Activated naive CD8-positive, alpha-beta T cell treated with anti-CD3 and anti-CD28 coated beads, Interleukin-2, amount 10 ng/mL, durations not matched to agents 7 days and 5 days (primary cell): ENCODE measurements at regions not wholly inside any gene's neighbourhood (a gene's known extent, or its start where the extent isn't known, plus 50 kb on each side); places are given as distances from the start of the nearest gene placed in this dataset.
"Not testable (repeated sequence)": the region's sequence is repeated elsewhere in the genome, so short reads cannot be mapped to it uniquely, and the experiment has no call there.

Experiments used
- ATAC-seq: fragments of 150-1000 bp; cut with Tn5 transposase; one replicate; pipeline ENCODE4 v1.10.0; 2021; ENCODE audit warnings: low read depth, moderate library complexity
- POLR2A ChIA-PET: fragments of 350-600 bp; sonication (Branson Sonifier 250); formaldehyde crosslinking; loops from one replicate; lab custom pipeline; 2021; ENCODE audit warnings: antibody characterized with exemption; lab: Charles Lee
- DNase-seq: peaks from one replicate; pipeline ENCODE4 v3.0.0; 2021
- H3K27ac Mint-ChIP-seq: one replicate; pipeline ENCODE4 v1.8.0; 2022; ENCODE audit warnings: mild to moderate bottlenecking, mixed read lengths
- H3K27me3 Mint-ChIP-seq: one replicate; pipeline ENCODE4 v1.8.0; 2022; ENCODE audit warnings: mild to moderate bottlenecking, moderate library complexity, mixed read lengths
- H3K36me3 Mint-ChIP-seq: one replicate; pipeline ENCODE4 v1.8.0; 2021; ENCODE audit warnings: mild to moderate bottlenecking, mixed read lengths
- H3K4me1 Mint-ChIP-seq: one replicate; pipeline ENCODE4 v1.8.0; 2021; ENCODE audit warnings: mixed read lengths
- H3K4me3 Mint-ChIP-seq: one replicate; pipeline ENCODE4 v1.8.0; 2022; ENCODE audit warnings: mild to moderate bottlenecking, moderate library complexity, mixed read lengths
- H3K9me3 Mint-ChIP-seq: one replicate; pipeline ENCODE4 v1.8.0; 2021; ENCODE audit warnings: mixed read lengths

- no peaks in the 10 kb centered on the region for H3K36me3 Mint-ChIP-seq
- peaks cover 2% of the 10 kb centered on the region for H3K9me3 Mint-ChIP-seq
- no peaks in the 10 kb centered on the region for H3K4me1 Mint-ChIP-seq
- DNase-seq, result no peak
- no peak overlapping the region for H3K27ac Mint-ChIP-seq
- H3K4me3 Mint-ChIP-seq, result no peak overlapping the region
- no peak for ATAC-seq
- POLR2A ChIA-PET, result no interaction called here
- H3K27me3 Mint-ChIP-seq, result no peaks in the 10 kb centered on the region
Measured at GRCh38 chr3:166526881-166527280, 689.7 kb upstream of the BCHE start.

DNA sequence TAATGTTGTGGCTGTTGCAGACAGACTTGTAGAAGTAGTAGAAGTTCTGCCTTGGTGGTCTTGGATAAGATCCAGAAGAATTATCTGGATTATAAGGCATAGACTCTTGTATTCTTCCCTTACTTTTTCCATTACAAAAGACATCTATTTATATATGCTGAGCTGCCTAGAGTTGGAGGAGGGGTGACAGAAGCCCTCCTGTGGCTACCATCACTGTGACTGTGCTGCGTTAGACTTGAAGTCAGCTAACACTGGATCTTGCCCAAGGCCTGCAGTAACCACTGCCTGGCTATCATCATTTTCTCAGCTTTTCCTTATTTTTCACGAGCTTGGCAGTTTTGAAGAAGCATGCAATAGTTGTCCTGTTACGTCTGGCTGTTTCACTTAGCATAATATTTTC lies 684.8 kb upstream of the BCHE start:
- no peak overlapping the region for H3K4me3 Mint-ChIP-seq
- no peak overlapping the region for H3K27ac Mint-ChIP-seq
- no peaks in the 10 kb centered on the region for H3K27me3 Mint-ChIP-seq
- POLR2A ChIA-PET, result no interaction called here
- H3K4me1 Mint-ChIP-seq, result no peaks in the 10 kb centered on the region
- ATAC-seq, result no peak
- no peaks in the 10 kb centered on the region for H3K36me3 Mint-ChIP-seq
- H3K9me3 Mint-ChIP-seq, result peaks cover 3% of the 10 kb centered on the region
- DNase-seq, result no peak

DNA sequence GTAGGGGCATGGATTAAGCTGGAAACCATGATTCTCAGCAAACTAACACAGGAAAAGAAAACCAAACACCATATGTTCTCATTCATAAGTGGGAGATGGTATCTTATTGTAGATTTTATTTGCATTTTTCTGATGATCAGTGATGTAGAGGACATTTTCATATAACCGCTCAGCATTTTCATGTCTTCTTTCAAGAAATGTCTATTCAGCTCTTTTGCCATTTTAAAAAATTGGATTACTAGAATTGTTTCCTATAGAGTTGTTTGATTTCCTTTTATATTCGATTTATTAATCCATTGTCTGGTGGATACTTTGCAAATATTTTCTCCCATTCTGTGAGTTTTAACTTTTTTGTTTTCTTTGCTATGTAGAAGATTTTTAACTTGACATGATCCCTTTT lies 682.2 kb upstream of the BCHE start:
- Mint-ChIP-seq H3K4me3 (no peak overlapping the region), H3K36me3 (no peaks in the 10 kb centered on the region), H3K27me3 (no peaks in the 10 kb centered on the region), H3K27ac (no peak overlapping the region), H3K9me3 (peaks cover 5% of the 10 kb centered on the region), H3K4me1 (no peaks in the 10 kb centered on the region)
- ATAC-seq (no peak), DNase-seq (no peak)
- POLR2A ChIA-PET, result no interaction called here

DNA sequence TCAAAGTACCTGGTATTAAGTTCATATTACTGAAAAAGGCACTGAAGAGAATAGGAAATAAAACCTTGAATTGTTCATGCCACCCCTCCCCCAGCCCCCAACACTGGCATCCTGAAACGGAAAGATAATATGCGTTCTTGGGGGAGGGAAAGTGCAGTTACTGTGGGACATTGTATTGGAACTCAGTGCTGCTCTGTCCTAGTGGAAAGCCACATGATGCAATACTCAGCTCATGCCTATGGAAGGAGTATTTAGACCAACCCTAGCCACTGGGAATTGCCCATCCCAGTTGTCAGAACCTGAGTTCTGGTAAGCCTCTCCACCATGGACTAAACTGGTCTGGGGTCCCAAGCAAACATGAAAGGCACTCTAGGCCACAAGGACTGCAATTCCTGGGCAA lies 680.8 kb upstream of the BCHE start:
- H3K9me3 Mint-ChIP-seq, result peaks cover 5% of the 10 kb centered on the region
- ATAC-seq, result no peak
- H3K4me1 Mint-ChIP-seq, result no peaks in the 10 kb centered on the region
- POLR2A ChIA-PET, result no interaction called here
- H3K27ac Mint-ChIP-seq, result no peak overlapping the region
- DNase-seq, result no peak
- no peaks in the 10 kb centered on the region for H3K27me3 Mint-ChIP-seq
- no peaks in the 10 kb centered on the region for H3K36me3 Mint-ChIP-seq
- no peak overlapping the region for H3K4me3 Mint-ChIP-seq

DNA sequence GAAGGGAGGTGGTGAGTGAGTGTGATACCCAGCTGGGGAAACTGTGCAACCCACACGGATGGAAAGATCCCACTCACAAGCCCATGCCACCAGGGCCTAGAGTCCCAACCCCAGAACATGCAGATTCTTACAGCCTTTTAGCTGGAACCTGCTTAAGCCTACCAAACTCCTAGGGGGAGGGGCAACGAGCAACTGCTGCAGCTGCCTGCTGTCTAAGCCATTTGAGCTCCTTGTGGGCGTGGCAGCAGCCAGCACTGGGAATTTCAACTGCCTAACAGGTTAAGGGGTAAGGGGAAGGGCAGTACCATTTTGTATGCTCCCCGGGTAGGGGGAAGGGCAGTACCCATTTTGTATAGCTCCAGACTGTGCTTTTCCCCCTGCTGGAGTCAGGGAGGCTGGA lies 673.2 kb upstream of the BCHE start:
- DNase-seq (no peak), ATAC-seq (no peak)
- no peak overlapping the region for H3K27ac Mint-ChIP-seq
- POLR2A ChIA-PET, result no interaction called here
- peaks cover 6% of the 10 kb centered on the region for H3K9me3 Mint-ChIP-seq
- H3K36me3 Mint-ChIP-seq, result no peaks in the 10 kb centered on the region
- H3K4me1 Mint-ChIP-seq, result no peaks in the 10 kb centered on the region
- no peak overlapping the region for H3K4me3 Mint-ChIP-seq
- no peaks in the 10 kb centered on the region for H3K27me3 Mint-ChIP-seq

DNA sequence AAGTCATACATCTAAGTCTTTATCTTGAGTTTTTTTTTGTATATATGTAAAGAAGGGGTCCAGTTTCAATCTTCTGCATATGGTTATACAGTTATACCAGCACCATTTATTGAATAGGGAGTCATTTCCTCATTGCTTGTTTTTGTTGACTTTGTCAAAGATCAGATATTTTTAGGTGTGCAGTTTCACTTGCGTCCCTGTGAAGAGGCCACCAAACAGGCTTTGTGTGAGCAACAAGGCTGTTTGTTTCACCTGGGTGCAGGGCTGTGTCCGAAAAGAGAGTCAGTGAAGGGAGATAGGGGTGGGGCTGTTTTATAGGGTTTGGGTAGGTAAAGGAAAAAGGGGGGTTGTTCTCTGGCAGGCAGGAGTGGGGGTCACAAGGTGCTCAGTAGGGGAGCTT lies 663.2 kb upstream of the BCHE start:
- H3K9me3 Mint-ChIP-seq, result peaks cover 17% of the 10 kb centered on the region
- H3K4me1 Mint-ChIP-seq, H3K27me3 Mint-ChIP-seq, ATAC-seq, DNase-seq, H3K4me3 Mint-ChIP-seq, POLR2A ChIA-PET, H3K27ac Mint-ChIP-seq, H3K36me3 Mint-ChIP-seq: not testable (repeated sequence)

DNA sequence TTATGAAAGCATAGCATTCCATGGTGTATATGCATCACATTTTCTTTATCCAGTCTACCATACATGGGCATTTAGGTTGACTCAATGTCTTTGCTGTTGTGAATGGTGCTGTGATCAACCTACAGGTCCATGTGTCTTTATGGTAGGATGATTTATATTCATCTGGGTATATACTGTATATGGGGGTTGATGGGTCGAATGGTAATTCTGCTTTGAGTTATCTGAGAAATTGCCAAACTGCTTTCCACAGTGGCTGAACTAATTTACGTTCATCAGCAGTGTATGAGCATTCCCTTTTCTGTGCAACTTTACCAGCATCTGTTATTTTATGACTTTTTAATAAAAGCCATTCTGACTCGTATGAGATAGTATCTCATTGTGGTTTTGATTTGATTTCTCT lies 662.4 kb upstream of the BCHE start:
- H3K36me3 Mint-ChIP-seq, result no peaks in the 10 kb centered on the region
- DNase-seq, result no peak
- peaks cover 13% of the 10 kb centered on the region for H3K9me3 Mint-ChIP-seq
- H3K27me3 Mint-ChIP-seq, result no peaks in the 10 kb centered on the region
- no peak for ATAC-seq
- H3K4me3 Mint-ChIP-seq, result no peak overlapping the region
- POLR2A ChIA-PET, result no interaction called here
- no peak overlapping the region for H3K27ac Mint-ChIP-seq
- no peaks in the 10 kb centered on the region for H3K4me1 Mint-ChIP-seq

- POLR2A ChIA-PET, result no interaction called here
- Mint-ChIP-seq H3K4me1 (no peaks in the 10 kb centered on the region), H3K9me3 (peaks cover 13% of the 10 kb centered on the region), H3K36me3 (no peaks in the 10 kb centered on the region), H3K27ac (no peak overlapping the region), H3K4me3 (no peak overlapping the region), H3K27me3 (no peaks in the 10 kb centered on the region)
- DNase-seq, result no peak
- no peak for ATAC-seq
Measured at GRCh38 chr3:166498446-166498845, 661.2 kb upstream of the BCHE start.

DNA sequence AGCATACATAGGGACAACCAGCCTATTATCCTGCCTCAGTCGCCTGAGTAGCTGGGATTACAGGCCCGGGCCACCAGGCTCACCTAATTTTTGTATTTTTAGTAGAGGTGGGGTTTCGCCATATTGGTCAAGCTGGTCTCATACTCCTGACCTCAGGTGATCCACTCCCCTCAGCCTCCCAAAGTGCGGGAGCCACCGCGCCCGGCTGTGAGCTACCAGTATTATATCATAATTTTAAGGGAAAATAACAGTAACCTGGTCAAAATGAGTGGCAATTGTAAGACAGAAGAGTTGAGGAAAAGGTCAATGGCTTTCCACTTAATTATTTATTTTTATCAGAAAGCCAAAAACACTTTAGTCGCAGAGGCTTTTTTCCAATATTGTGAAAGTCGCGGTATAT lies 652.6 kb upstream of the BCHE start:
- H3K27me3 Mint-ChIP-seq, result no peaks in the 10 kb centered on the region
- ATAC-seq, result no peak
- no peaks in the 10 kb centered on the region for H3K36me3 Mint-ChIP-seq

DNA sequence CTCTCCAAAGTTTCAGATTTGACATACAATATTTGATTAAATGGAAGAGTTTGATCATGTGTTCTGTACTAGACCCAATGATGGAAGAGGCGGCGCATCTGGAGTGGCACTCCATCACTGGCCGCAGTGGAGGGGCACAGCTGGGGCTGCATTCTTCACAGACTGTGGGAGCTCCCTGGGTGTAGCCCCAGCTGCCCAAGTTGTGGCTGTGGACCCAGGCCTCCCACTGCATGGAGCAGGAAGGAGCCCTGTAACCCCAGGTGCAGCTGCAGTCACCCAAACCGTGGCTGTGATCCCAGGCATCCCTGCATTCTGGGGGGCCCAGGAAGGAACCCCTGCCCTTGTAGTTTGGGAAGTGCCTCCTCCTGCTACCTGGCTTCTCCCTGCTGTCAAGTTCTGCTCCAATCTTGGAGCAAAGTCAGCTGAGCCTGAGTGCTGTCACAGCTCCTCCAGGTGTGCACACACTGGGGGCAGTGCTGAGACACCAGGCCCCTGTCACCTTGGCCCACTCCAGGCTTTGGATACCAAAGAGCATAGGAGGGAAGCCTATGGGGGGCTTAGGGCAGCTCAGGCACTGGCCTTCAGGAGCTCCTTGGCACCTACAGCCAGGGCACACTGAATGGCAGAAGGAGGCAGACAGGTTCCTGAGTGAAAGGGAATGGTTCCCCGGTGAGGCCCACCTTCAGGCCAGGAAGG lies 651.9 kb upstream of the BCHE start:
- Mint-ChIP-seq H3K9me3 (peaks cover 1% of the 10 kb centered on the region), H3K27ac (no peak overlapping the region), H3K36me3 (no peaks in the 10 kb centered on the region), H3K4me3 (no peak overlapping the region), H3K4me1 (no peaks in the 10 kb centered on the region), H3K27me3 (no peaks in the 10 kb centered on the region)
- POLR2A ChIA-PET, result no interaction called here
- DNase-seq, result no peak
- no peak for ATAC-seq

More for the DNA sequence above, 652.6 kb upstream of the BCHE start:
- Mint-ChIP-seq H3K9me3 (peaks cover 1% of the 10 kb centered on the region), H3K27ac (no peak overlapping the region), H3K4me3 (no peak overlapping the region), H3K4me1 (no peaks in the 10 kb centered on the region)
- DNase-seq, result no peak
- POLR2A ChIA-PET, result no interaction called here

- no peaks in the 10 kb centered on the region for H3K4me1 Mint-ChIP-seq
- H3K27me3 Mint-ChIP-seq, result no peaks in the 10 kb centered on the region
- POLR2A ChIA-PET, result no interaction called here
- H3K36me3 Mint-ChIP-seq, result no peaks in the 10 kb centered on the region
- H3K27ac Mint-ChIP-seq, result no peak overlapping the region
- ATAC-seq (no peak), DNase-seq (no peak)
- no peak overlapping the region for H3K4me3 Mint-ChIP-seq
- peaks cover 1% of the 10 kb centered on the region for H3K9me3 Mint-ChIP-seq
Measured at GRCh38 chr3:166484470-166484869, 647.2 kb upstream of the BCHE start.

GRCh38 chr3:166481340-166481739 lies 644.1 kb upstream of the BCHE start:
- no peak overlapping the region for H3K4me3 Mint-ChIP-seq
- POLR2A ChIA-PET, result no interaction called here
- DNase-seq, result no peak
- H3K9me3 Mint-ChIP-seq, result no peaks in the 10 kb centered on the region
- ATAC-seq, result no peak
- no peak overlapping the region for H3K27ac Mint-ChIP-seq
- H3K4me1 Mint-ChIP-seq, result no peaks in the 10 kb centered on the region
- H3K27me3 Mint-ChIP-seq, result no peaks in the 10 kb centered on the region
- no peaks in the 10 kb centered on the region for H3K36me3 Mint-ChIP-seq

DNA sequence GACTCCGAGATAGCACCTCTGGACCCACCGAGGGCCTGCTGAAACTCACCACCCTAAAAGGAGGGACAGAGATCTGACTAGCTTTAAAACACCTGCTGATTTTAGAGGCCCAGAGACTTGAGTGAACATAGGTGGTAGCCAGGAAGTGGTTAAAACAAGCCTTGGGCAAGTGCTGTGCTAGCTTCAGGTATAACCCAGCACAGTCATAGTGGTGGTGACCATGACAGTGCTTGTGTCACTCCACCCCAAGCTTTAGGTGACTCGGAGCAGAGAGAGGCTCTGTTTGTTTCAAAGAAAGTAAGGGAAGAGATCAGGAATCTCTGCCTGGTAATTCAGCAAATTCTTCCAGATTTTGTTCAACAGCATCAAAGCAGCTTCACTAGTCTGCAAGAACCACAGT lies 641.1 kb upstream of the BCHE start:
- Mint-ChIP-seq H3K27ac (no peak overlapping the region), H3K4me3 (no peak overlapping the region), H3K36me3 (no peaks in the 10 kb centered on the region), H3K4me1 (no peaks in the 10 kb centered on the region), H3K27me3 (no peaks in the 10 kb centered on the region), H3K9me3 (no peaks in the 10 kb centered on the region)
- DNase-seq (no peak), ATAC-seq (no peak)
- POLR2A ChIA-PET, result no interaction called here

DNA sequence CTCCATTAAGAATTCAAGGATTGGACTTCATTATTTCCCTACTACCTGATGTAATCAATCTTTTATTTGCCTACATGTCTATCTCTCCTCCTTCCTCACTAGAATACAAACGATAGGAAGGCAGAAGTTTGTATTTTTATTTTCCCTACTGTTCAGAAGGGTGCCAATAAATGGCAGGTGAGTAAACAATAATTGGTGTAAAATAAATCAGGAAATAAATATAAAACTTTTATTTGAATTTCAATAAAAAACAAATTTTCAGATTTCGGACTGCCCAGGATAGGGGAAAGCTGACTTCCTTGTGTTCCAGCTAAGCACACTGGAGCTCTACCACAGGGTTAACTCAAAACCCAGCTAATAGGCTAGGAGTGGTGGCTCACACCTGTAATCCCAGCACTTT lies 636.3 kb upstream of the BCHE start:
- H3K27me3 Mint-ChIP-seq, result no peaks in the 10 kb centered on the region
- H3K27ac Mint-ChIP-seq, result no peak overlapping the region
- no peak for ATAC-seq
- H3K4me3 Mint-ChIP-seq, result no peak overlapping the region
- H3K36me3 Mint-ChIP-seq, result no peaks in the 10 kb centered on the region
- DNase-seq, result no peak
- peaks cover 2% of the 10 kb centered on the region for H3K9me3 Mint-ChIP-seq
- POLR2A ChIA-PET, result no interaction called here
- no peaks in the 10 kb centered on the region for H3K4me1 Mint-ChIP-seq

- no peaks in the 10 kb centered on the region for H3K27me3 Mint-ChIP-seq
- H3K36me3 Mint-ChIP-seq, result no peaks in the 10 kb centered on the region
- peaks cover 2% of the 10 kb centered on the region for H3K9me3 Mint-ChIP-seq
- POLR2A ChIA-PET, result no interaction called here
- H3K4me1 Mint-ChIP-seq, result no peaks in the 10 kb centered on the region
- no peak overlapping the region for H3K4me3 Mint-ChIP-seq
- DNase-seq, result no peak
- no peak overlapping the region for H3K27ac Mint-ChIP-seq
- ATAC-seq, result no peak
Measured at GRCh38 chr3:166472015-166472414, 634.8 kb upstream of the BCHE start.
